ENCODE measurements at regions not wholly inside any gene's neighbourhood (a gene's known extent, or its start where the extent isn't known, plus 50 kb on each side); places are given as distances from the start of the nearest gene placed in this dataset.

DNA sequence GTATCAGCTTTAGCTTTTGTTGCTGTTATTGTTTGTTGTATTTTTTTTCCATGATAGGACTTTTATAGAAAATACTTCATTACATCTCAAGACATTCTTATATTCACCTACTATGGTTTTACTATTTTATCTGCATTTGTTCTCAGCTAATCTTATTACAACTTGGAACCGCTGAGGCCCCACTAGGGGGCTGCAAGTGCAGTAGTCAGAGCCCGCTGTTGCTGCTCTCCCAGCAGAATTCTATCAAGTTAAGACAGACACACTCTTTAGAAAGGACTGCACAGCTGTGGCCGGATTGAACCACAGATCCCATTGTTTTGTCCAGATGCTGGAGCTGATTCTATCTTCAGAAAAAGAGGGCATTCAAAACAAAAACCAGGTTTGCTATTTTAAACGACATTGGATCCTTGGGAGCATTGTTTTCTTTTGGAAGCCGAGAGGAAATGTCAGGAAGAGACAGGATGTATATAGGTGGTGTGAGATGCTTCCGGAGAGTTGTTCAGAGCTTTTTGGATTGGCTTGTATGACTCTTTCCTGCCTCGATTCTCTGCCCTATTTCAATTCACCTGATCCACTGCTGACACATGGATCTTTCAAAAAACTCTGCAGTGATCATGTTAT lies 105.7 kb upstream of the GAREM1 start:
- H3K9me3 ChIP-seq, result peaks cover 0 to 5% (median 0%) of the 10 kb centered on the region in 11 donors
- peaks cover 0 to 15% (median 0%) of the 10 kb centered on the region in 7 donors for H3K27me3 ChIP-seq
- ATAC-seq (peak in 1 of 8 donors; percentile 35), DNase-seq (no peak)
- intact Hi-C loops (cut with DNase I), result no loop called here
- no peak overlapping the region for H3K4me3 ChIP-seq
- WGBS, 2 donors, result 15 to 19% methylated on average over 7 of the region's 7 CpGs
- H3K36me3 ChIP-seq, result no peaks in the 10 kb centered on the region
- TF ChIP-seq, protein P1, sequence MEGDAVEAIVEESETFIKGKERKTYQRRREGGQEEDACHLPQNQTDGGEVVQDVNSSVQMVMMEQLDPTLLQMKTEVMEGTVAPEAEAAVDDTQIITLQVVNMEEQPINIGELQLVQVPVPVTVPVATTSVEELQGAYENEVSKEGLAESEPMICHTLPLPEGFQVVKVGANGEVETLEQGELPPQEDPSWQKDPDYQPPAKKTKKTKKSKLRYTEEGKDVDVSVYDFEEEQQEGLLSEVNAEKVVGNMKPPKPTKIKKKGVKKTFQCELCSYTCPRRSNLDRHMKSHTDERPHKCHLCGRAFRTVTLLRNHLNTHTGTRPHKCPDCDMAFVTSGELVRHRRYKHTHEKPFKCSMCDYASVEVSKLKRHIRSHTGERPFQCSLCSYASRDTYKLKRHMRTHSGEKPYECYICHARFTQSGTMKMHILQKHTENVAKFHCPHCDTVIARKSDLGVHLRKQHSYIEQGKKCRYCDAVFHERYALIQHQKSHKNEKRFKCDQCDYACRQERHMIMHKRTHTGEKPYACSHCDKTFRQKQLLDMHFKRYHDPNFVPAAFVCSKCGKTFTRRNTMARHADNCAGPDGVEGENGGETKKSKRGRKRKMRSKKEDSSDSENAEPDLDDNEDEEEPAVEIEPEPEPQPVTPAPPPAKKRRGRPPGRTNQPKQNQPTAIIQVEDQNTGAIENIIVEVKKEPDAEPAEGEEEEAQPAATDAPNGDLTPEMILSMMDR (IDR thresholded peaks at IDR 0.05), result peak in 6 of 9 donors; percentile 27 to 50 (median 35)
- peaks cover 0 to 10% (median 0%) of the 10 kb centered on the region in 9 donors for H3K4me1 ChIP-seq
- H3K27ac ChIP-seq, result no peak overlapping the region

DNA sequence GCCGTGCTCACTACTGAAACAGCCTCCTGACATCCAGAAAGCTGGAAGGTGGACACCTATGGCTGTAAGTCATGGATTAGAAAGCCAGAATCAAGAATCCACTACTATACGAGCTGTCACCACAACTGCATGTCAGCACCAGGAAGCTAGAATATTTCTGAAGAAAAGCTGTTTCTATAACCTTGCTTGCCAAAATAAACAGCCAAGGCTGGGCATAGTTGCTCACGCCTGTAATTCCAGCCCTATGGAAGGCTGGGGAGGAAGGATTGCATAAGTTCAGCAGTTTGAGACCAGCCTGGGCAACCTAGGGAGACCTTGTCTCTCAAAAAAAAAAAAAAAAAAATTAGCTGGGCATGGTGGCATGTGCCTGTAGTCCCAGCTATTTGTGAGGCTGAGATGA lies 96.3 kb upstream of the GAREM1 start:
- intact Hi-C loops (cut with DNase I), result no loop called here
- H3K27me3 ChIP-seq, result no peaks in the 10 kb centered on the region
- no peak overlapping the region for H3K27ac ChIP-seq
- H3K36me3 ChIP-seq, result no peaks in the 10 kb centered on the region
- TF ChIP-seq, protein P1 (IDR thresholded peaks at IDR 0.05), result no peak
- H3K9me3 ChIP-seq, result peaks cover 0 to 2% (median 0%) of the 10 kb centered on the region in 11 donors
- no peak overlapping the region for H3K4me3 ChIP-seq
- WGBS, 2 donors, result 55 to 59% methylated on average over 3 of the region's 3 CpGs
- DNase-seq, result no peak
- no peaks in the 10 kb centered on the region for H3K4me1 ChIP-seq
- ATAC-seq, result no peak

DNA sequence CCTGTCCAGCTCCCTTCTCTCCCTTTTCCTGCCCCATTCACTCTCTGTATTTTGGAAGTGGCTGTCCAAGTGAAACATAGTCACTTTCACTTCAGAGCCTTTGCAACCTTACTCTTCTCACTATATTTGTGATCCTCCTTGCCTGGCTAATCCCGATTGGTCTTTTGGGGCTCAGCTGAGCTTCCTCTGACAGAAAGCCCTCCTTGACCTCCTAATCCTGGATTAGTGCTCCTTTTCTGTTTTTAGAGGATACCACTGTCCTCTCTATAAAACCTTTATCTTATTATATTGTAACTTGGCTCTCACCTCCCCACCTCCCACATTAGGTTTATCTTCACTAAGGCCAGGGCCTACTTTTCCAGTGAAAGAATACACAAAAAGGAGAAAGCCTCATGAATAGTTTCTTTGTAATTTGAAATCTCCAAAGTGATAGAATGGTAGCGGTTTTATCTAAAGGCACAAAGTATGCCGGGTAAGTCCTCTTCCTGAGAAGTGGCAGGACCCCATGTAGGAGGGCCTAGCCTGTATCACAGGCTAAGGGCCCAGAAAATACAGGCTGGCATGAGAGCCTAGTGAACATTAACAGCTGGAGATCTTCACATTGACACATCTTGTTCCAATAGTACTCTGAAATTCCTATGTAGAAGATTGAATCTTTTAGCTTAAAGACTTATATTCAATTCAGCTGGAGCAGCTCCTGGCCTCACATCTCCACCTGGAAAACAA lies 83.1 kb upstream of the GAREM1 start:
- Histone ChIP-seq H3K9me3 (no peaks in the 10 kb centered on the region), H3K36me3 (no peaks in the 10 kb centered on the region), H3K27ac (no peak overlapping the region), H3K4me3 (no peak overlapping the region), H3K27me3 (peaks cover 0 to 1% (median 0%) of the 10 kb centered on the region in 7 donors), H3K4me1 (no peaks in the 10 kb centered on the region)
- no peak for ATAC-seq
- TF ChIP-seq, protein P1 (IDR thresholded peaks at IDR 0.05), result no peak
- intact Hi-C loops (cut with DNase I), result loop anchor here in 9 of 10 donors (2.0 to 10.0 kb wide), 6 partner anchors 82 to 397 kb away; partner anchors contain the start of gene GAREM1 (in 1 of the 9)
- 63 to 68% methylated on average over 3 of the region's 3 CpGs for WGBS, 2 donors
- DNase-seq, result no peak

DNA sequence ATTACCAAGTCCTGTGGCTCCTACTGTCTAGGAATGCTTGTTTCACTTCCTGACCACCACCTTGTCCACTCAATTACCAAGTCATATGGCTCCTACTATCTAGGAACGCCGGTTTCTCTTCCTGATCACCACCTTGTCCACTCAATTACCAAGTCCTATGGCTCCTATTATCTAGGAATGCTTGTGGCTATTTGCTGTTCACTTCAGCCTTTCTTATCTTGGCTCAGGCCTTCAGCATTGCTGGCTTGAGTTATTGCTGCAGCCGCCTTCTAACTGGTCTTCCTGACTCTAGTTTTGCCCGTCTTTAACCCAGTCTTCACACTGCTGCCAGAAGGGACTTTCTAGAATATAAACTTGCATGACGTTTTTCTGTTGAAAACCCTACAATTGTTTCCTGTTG lies 82.5 kb upstream of the GAREM1 start:
- 48 to 49% methylated on average over 5 of the region's 5 CpGs for WGBS, 2 donors
- TF ChIP-seq, protein P1 (IDR thresholded peaks at IDR 0.05), result no peak
- intact Hi-C loops (cut with DNase I), result loop anchor here in 9 of 10 donors (2.0 to 10.0 kb wide), 6 partner anchors 81 to 396 kb away; partner anchors contain the start of gene GAREM1 (in 1 of the 9)
- H3K9me3 ChIP-seq, result no peaks in the 10 kb centered on the region
- H3K27me3 ChIP-seq, result no peaks in the 10 kb centered on the region
- H3K36me3 ChIP-seq, result no peaks in the 10 kb centered on the region
- ATAC-seq (no peak), DNase-seq (no peak)
- no peaks in the 10 kb centered on the region for H3K4me1 ChIP-seq
- H3K27ac ChIP-seq, result no peak overlapping the region
- H3K4me3 ChIP-seq, result no peak overlapping the region

Data from heart right ventricle (tissue), 16 donors.